Spleen (tissue), 11 donors: ENCODE measurements at regions not wholly inside any gene's neighbourhood (a gene's known extent, or its start where the extent isn't known, plus 50 kb on each side); places are given as distances from the start of the nearest gene placed in this dataset.

Experiments used
- DNase-seq: peaks from one replicate; pipeline ENCODE4 v3.0.0-alpha.2; 2020
- H3K27ac ChIP-seq, 8 donors: fragments of 200-600 bp; sonication (generic) in 7 of 8; 1 replicate in 4 of 8; 2 replicates in 4 of 8; pipeline versions ENCODE4 v1.5.0 to v1.8.0; 2016 to 2021; ENCODE audit warnings: inconsistent platforms in 4 of 8, mild to moderate bottlenecking in 4 of 8, moderate library complexity in 1 of 8
- H3K27me3 ChIP-seq, 7 donors: fragments of 200-600 bp; sonication (generic) in 6 of 7; replicated peaks in 1 of 7; 1 replicate in 4 of 7; 2 replicates in 3 of 7; pipeline versions ENCODE4 v1.5.0 to v1.8.0; 2016 to 2021; ENCODE audit warnings: inconsistent platforms in 3 of 7, mild to moderate bottlenecking in 1 of 7
- H3K36me3 ChIP-seq, 6 donors: fragments of 200-600 bp; sonication (generic) in 5 of 6; 1 replicate in 4 of 6; 2 replicates in 2 of 6; pipeline versions ENCODE4 v1.5.0 to v1.8.0; 2016 to 2021; ENCODE audit warnings: inconsistent platforms in 2 of 6
- H3K4me1 ChIP-seq, 6 donors: fragments of 200-600 bp; sonication (generic) in 5 of 6; 1 replicate in 3 of 6; 2 replicates in 3 of 6; pipeline versions ENCODE4 v1.5.0 to v1.8.0; 2016 to 2021; ENCODE audit warnings: inconsistent platforms in 3 of 6
- H3K4me3 ChIP-seq, 8 donors: fragments of 200-600 bp; sonication (generic) in 7 of 8; 1 replicate in 4 of 8; 2 replicates in 4 of 8; pipeline versions ENCODE4 v1.5.0 to v1.8.0; 2016 to 2021; ENCODE audit warnings: inconsistent platforms in 4 of 8, mild to moderate bottlenecking in 4 of 8, moderate library complexity in 2 of 8
- H3K9me3 ChIP-seq, 8 donors: fragments of 200-600 bp; sonication (generic) in 7 of 8; 1 replicate in 4 of 8; 2 replicates in 4 of 8; pipeline versions ENCODE4 v1.5.0 to v1.8.0; 2016 to 2021; ENCODE audit warnings: inconsistent platforms in 4 of 8
- CTCF ChIP-seq, 11 experiments: fragments of 200-600 bp in 7 of 11; fragments of 450-650 bp in 4 of 11; sonication (generic) in 4 of 11; IDR thresholded peaks in 8 of 11; conservative IDR thresholded peaks in 3 of 11; 1 replicate in 7 of 11; 2 replicates in 4 of 11; pipeline versions ENCODE4 v1.4.0 to v1.8.0; 2016 to 2021; ENCODE audit warnings: antibody characterized with exemption in 11 of 11, inconsistent platforms in 4 of 11, mild to moderate bottlenecking in 1 of 11
- POLR2A ChIP-seq, 3 donors: fragments of 450-650 bp; IDR thresholded peaks; one replicate each; pipeline ENCODE4 v1.5.1; 2017; ENCODE audit warnings: antibody characterized with exemption in 3 of 3, mild to moderate bottlenecking in 1 of 3
- POLR2AphosphoS5 ChIP-seq, 3 donors: sonication (generic); formaldehyde crosslinking; IDR thresholded peaks; one replicate each; pipeline ENCODE4 v1.5.1; 2017; ENCODE audit warnings: antibody characterized with exemption in 3 of 3
- WGBS, 5 donors: extraction: QIAGEN DNeasy Blood & Tissue Kit in 3 of 5; methylation state at CpG; one replicate each; pipeline versions ENCODE4 v1.1.5 to v1.1.7; 2013 to 2018; 5-methylcytosine and 5-hydroxymethylcytosine counted together
- intact Hi-C: fragments of 100-400 bp; cut with DNase I; formaldehyde crosslinking; loops from one replicate; pipeline ENCODE4 v1.15.0; 2023; ENCODE audit warnings: low total_unique reads
- donor health status: healthy with polysubstance abuse.
- donor health status: DM: no; HTN: no; CAD: no; lungs with moderate emphysema.
- donor health status: DM: no; HTN: no; CAD: no.
- donor health status: Bipolar disorder and iron deficiency.
- donor health status: healthy.
- donor health status: DM: no; HTN: no; CAD: no.
- donor health status: DM: yes; HTN: yes; CAD: no.

GRCh38 chr10:42996588-42996987 lies 80.3 kb upstream of the RET start:
- no peaks in the 10 kb centered on the region for H3K9me3 ChIP-seq
- H3K27me3 ChIP-seq: no peaks in the 10 kb centered on the region
- no peak overlapping the region for H3K4me3 ChIP-seq
- no peaks in the 10 kb centered on the region for H3K4me1 ChIP-seq
- intact Hi-C loops: no loop called here
- H3K27ac ChIP-seq: no peak overlapping the region
- DNase-seq: no peak
- 75 to 90% (median 87%) methylated on average over 5 of the region's 5 CpGs for WGBS, 5 donors
- no peak for TF ChIP-seq CTCF (IDR thresholded peaks at IDR 0.05 in 8 of 11, conservative IDR thresholded peaks at IDR 0.05 in 3 of 11)
- TF ChIP-seq POLR2AphosphoS5 (IDR thresholded peaks at IDR 0.05): no peak
- TF ChIP-seq POLR2A (IDR thresholded peaks at IDR 0.05): no peak
- H3K36me3 ChIP-seq: no peaks in the 10 kb centered on the region

GRCh38 chr10:42997151-42997848 lies 79.6 kb upstream of the RET start:
- TF ChIP-seq POLR2A (IDR thresholded peaks at IDR 0.05): no peak
- no peak for TF ChIP-seq CTCF (IDR thresholded peaks at IDR 0.05 in 8 of 11, conservative IDR thresholded peaks at IDR 0.05 in 3 of 11)
- no peak for TF ChIP-seq POLR2AphosphoS5 (IDR thresholded peaks at IDR 0.05)
- no peaks in the 10 kb centered on the region for H3K9me3 ChIP-seq
- no peaks in the 10 kb centered on the region for H3K27me3 ChIP-seq
- no peak overlapping the region for H3K27ac ChIP-seq
- H3K4me1 ChIP-seq: no peaks in the 10 kb centered on the region
- intact Hi-C loops: no loop called here
- 79 to 89% (median 86%) methylated on average over 4 to 6 of the region's 6 CpGs for WGBS, 5 donors
- no peak overlapping the region for H3K4me3 ChIP-seq
- H3K36me3 ChIP-seq: no peaks in the 10 kb centered on the region
- DNase-seq: no peak

GRCh38 chr10:42997849-42998165 lies 79.1 kb upstream of the RET start:
- peak; percentile 61 for DNase-seq
- H3K4me1 ChIP-seq: no peaks in the 10 kb centered on the region
- intact Hi-C loops: no loop called here

More at GRCh38 chr10:42997849-42998165, 79.1 kb upstream of the RET start:
- 68 to 89% (median 87%) methylated on average over 2 to 4 of the region's 4 CpGs for WGBS, 5 donors
- Histone ChIP-seq H3K36me3 (no peaks in the 10 kb centered on the region), H3K9me3 (no peaks in the 10 kb centered on the region), H3K4me3 (no peak overlapping the region), H3K27me3 (no peaks in the 10 kb centered on the region), H3K27ac (no peak overlapping the region)
- TF ChIP-seq POLR2AphosphoS5 (IDR thresholded peaks at IDR 0.05) (no peak), CTCF (IDR thresholded peaks at IDR 0.05 in 8 of 11, conservative IDR thresholded peaks at IDR 0.05 in 3 of 11) (no peak), POLR2A (IDR thresholded peaks at IDR 0.05) (no peak)
